ENCODE measurements at regions not wholly inside any gene's neighbourhood (a gene's known extent, or its start where the extent isn't known, plus 50 kb on each side); places are given as distances from the start of the nearest gene placed in this dataset.

DNA sequence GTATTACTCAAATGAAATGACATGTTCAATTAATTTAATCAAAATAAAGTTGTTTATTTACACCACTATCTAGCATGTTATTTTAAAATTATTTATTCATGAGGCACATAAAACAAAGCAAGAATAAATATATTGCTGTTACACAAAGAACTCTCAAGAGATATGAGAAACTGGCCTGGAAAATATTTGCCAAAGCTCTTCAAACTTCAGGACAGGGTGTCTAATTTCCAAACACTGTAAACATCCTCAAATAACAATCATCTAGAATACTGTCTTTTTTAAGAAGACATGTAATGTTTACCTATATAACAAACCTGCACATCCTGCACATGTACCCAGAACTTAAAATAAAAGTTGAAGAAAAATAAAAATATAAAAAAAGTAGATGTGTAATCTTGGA lies 876.6 kb downstream of the TUSC7 start:
- Mint-ChIP-seq H3K27me3 (ENCODE audit: insufficient read depth) (peaks cover 2% of the 10 kb centered on the region; the same call in 1 of the 2 replicates), H3K36me3 (ENCODE audit: low read depth) (no peaks in the 10 kb centered on the region), H3K9me3 (no peaks in the 10 kb centered on the region), H3K4me1 (ENCODE audit: low read depth) (no peaks in the 10 kb centered on the region), H3K4me3 (no peak overlapping the region), H3K27ac (no peak overlapping the region)
- no peak for DNase-seq
- TF ChIP-seq, protein P1, sequence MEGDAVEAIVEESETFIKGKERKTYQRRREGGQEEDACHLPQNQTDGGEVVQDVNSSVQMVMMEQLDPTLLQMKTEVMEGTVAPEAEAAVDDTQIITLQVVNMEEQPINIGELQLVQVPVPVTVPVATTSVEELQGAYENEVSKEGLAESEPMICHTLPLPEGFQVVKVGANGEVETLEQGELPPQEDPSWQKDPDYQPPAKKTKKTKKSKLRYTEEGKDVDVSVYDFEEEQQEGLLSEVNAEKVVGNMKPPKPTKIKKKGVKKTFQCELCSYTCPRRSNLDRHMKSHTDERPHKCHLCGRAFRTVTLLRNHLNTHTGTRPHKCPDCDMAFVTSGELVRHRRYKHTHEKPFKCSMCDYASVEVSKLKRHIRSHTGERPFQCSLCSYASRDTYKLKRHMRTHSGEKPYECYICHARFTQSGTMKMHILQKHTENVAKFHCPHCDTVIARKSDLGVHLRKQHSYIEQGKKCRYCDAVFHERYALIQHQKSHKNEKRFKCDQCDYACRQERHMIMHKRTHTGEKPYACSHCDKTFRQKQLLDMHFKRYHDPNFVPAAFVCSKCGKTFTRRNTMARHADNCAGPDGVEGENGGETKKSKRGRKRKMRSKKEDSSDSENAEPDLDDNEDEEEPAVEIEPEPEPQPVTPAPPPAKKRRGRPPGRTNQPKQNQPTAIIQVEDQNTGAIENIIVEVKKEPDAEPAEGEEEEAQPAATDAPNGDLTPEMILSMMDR (IDR thresholded peaks at IDR 0.05) = no peak

DNA sequence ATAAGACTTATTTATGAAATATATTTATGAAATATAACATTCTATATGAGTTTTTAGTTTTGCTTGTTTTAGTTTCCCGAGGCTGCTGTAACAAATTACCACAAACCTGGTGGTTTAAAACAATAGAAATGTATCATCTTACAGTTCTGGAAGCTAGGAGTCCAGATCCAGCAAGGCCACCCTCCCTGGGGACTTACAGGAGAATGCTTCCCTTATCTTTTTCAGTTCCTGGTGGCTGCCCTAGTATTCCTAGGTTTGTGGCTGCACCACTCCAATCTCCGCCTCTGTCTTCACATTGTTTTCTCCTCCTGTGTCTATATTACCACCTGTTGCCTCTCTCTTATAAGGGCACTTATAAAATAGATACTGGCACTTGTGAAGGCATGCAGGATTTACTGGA lies 877.8 kb downstream of the TUSC7 start:
- TF ChIP-seq, protein P1 (IDR thresholded peaks at IDR 0.05) = no peak
- no peak for DNase-seq
- peaks cover 2% of the 10 kb centered on the region; the same call in 1 of the 2 replicates for H3K27me3 Mint-ChIP-seq (ENCODE audit: insufficient read depth)
- H3K9me3 Mint-ChIP-seq = no peaks in the 10 kb centered on the region
- H3K36me3 Mint-ChIP-seq (ENCODE audit: low read depth) = no peaks in the 10 kb centered on the region
- H3K4me3 Mint-ChIP-seq = no peak overlapping the region
- no peaks in the 10 kb centered on the region for H3K4me1 Mint-ChIP-seq (ENCODE audit: low read depth)
- no peak overlapping the region for H3K27ac Mint-ChIP-seq

DNA sequence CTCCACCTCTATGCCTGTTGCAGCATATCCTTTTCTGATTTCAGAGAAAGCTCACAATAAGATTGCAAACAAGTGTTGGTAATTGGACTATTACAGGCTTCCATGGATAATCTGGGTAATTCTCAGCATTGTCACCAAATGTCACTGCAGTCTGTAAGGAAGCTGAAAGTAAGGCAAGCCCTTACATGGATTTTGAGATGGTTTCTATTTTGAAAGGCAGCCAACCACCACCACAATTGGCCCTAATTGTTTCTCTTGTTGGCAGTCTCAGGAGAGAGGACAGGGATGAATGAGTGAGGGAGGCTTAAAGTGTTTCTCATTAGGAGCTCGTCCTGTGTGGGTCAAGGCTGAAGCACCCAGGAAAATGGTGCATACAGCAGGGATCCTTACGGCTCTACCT lies 879.9 kb downstream of the TUSC7 start:
- H3K36me3 Mint-ChIP-seq (ENCODE audit: low read depth) = no peaks in the 10 kb centered on the region
- no peak overlapping the region for H3K27ac Mint-ChIP-seq
- peaks cover 2% of the 10 kb centered on the region; the same call in 1 of the 2 replicates for H3K27me3 Mint-ChIP-seq (ENCODE audit: insufficient read depth)
- TF ChIP-seq, protein P1 (IDR thresholded peaks at IDR 0.05) = no peak
- H3K4me3 Mint-ChIP-seq = no peak overlapping the region
- H3K4me1 Mint-ChIP-seq (ENCODE audit: low read depth) = no peaks in the 10 kb centered on the region
- DNase-seq = no peak
- no peaks in the 10 kb centered on the region; the same call in 1 of the 2 replicates for H3K9me3 Mint-ChIP-seq

DNA sequence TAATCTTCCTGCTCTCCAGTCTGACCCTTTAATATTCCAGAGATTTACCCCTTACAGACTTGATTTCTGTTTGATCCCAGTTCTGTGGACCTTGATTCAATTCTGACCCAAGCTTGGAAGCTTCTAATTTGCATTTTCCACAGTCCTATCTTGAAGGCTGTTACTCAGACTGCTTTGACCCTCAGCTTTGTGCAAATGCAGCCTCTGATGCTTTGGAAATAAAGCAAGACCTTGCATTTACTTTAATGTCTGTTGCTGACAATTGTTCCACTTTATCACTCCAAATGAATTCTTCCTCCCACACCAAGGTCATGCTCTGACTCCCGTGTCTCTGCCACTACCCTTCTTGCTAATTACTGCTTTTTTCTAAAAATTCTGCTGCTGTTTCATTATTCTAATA lies 886.0 kb downstream of the TUSC7 start:
- no peak overlapping the region for H3K4me3 Mint-ChIP-seq
- H3K36me3 Mint-ChIP-seq (ENCODE audit: low read depth) = no peaks in the 10 kb centered on the region
- no peak for DNase-seq
- H3K4me1 Mint-ChIP-seq (ENCODE audit: low read depth) = no peaks in the 10 kb centered on the region
- H3K27ac Mint-ChIP-seq = no peak overlapping the region
- peaks cover 2% of the 10 kb centered on the region; the same call in 1 of the 2 replicates for H3K27me3 Mint-ChIP-seq (ENCODE audit: insufficient read depth)
- H3K9me3 Mint-ChIP-seq = no peaks in the 10 kb centered on the region; the same call in 1 of the 2 replicates
- TF ChIP-seq, protein P1 (IDR thresholded peaks at IDR 0.05) = no peak

DNA sequence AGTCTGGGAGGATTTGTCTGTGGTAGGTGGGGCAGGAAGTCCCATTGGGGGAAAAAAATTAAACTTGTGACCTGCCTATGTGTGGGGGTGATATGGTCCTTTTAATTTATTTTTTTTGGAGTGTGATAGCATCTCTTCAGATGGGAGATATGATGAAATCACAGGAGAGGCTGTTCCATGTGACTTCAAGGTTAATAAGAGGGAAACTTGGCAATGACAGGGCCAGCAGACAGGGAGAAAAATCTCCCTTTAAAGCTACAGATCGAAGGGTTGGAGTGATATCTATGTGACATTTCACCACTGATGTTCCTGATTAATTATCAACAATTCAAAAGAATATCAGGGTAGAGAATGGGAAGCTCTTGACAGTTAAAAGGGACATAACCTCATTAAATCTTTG lies 886.9 kb downstream of the TUSC7 start:
- no peak for DNase-seq
- Mint-ChIP-seq H3K36me3 (ENCODE audit: low read depth) (no peaks in the 10 kb centered on the region), H3K27ac (no peak overlapping the region), H3K27me3 (ENCODE audit: insufficient read depth) (no peaks in the 10 kb centered on the region), H3K4me1 (ENCODE audit: low read depth) (no peaks in the 10 kb centered on the region), H3K4me3 (no peak overlapping the region), H3K9me3 (no peaks in the 10 kb centered on the region; the same call in 1 of the 2 replicates)
- TF ChIP-seq, protein P1 (IDR thresholded peaks at IDR 0.05) = no peak

DNA sequence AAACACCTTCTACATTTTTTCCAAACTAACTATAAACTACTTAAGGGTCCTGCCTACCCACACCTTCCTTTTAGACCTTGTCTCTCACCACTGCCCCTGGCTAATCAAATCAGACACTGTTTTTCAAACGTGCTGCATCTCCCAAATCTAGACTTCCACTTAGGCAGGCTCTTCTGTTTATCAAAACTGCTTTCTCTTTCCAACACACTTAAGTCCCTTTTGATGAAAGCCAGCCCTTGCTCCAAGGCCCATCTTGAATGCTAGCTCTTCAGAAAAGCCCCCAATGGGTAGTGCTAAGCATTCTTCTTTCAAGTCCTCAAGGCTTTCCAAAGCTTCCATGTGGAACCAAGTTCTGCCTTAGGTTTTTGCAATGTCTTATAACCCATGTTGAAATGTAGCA lies 888.3 kb downstream of the TUSC7 start:
- Mint-ChIP-seq H3K9me3 (no peaks in the 10 kb centered on the region; the same call in 1 of the 2 replicates), H3K4me3 (no peak overlapping the region), H3K4me1 (ENCODE audit: low read depth) (no peaks in the 10 kb centered on the region), H3K27me3 (ENCODE audit: insufficient read depth) (peaks cover 3% of the 10 kb centered on the region), H3K27ac (no peak overlapping the region), H3K36me3 (ENCODE audit: low read depth) (no peaks in the 10 kb centered on the region)
- DNase-seq = no peak
- TF ChIP-seq, protein P1 (IDR thresholded peaks at IDR 0.05) = no peak
